ENCODE measurements at regions not wholly inside any gene's neighbourhood (a gene's known extent, or its start where the extent isn't known, plus 50 kb on each side); places are given as distances from the start of the nearest gene placed in this dataset.
"Not testable (repeated sequence)": the region's sequence is repeated elsewhere in the genome, so short reads cannot be mapped to it uniquely, and the experiment has no call there.

GRCh38 chr12:32010631-32011336, 51.6 kb downstream of the RESF1 start:
- no peak for ATAC-seq

GRCh38 chr12:32012249-32012785, 53.1 kb downstream of the RESF1 start:
- ATAC-seq, result no peak

- no peak for ATAC-seq
Observed at GRCh38 chr12:32015036-32015435, 55.8 kb downstream of the RESF1 start.

- ATAC-seq, result no peak
Observed at GRCh38 chr12:32016680-32017482, 57.7 kb downstream of the RESF1 start.

- no peak for ATAC-seq
Observed at GRCh38 chr12:32021346-32021773, 62.1 kb downstream of the RESF1 start.

- ATAC-seq, result not testable (repeated sequence)
Observed at GRCh38 chr12:32022387-32022786, 63.2 kb downstream of the RESF1 start.

- ATAC-seq, result not testable (repeated sequence)
Observed at GRCh38 chr12:32023861-32024260, 64.6 kb downstream of the RESF1 start.

GRCh38 chr12:32024884-32025592, 65.8 kb downstream of the RESF1 start:
- no peak for ATAC-seq

GRCh38 chr12:32025906-32026305, 66.7 kb downstream of the RESF1 start:
- ATAC-seq, result peak; percentile 97

GRCh38 chr12:32027684-32028365, 68.6 kb downstream of the RESF1 start:
- ATAC-seq, result no peak

- no peak for ATAC-seq
Observed at GRCh38 chr12:32030151-32030550, 70.9 kb downstream of the RESF1 start.

- ATAC-seq, result no peak
Observed at GRCh38 chr12:32030676-32031075, 71.5 kb downstream of the RESF1 start.

GRCh38 chr12:32031109-32031508, 71.9 kb downstream of the RESF1 start:
- no peak for ATAC-seq

- ATAC-seq, result no peak
Observed at GRCh38 chr12:32032205-32032810, 73.1 kb downstream of the RESF1 start.

- no peak for ATAC-seq
Observed at GRCh38 chr12:32033406-32033805, 73.2 kb upstream of the BICD1 start.

GRCh38 chr12:32034045-32034444, 72.6 kb upstream of the BICD1 start:
- ATAC-seq, result no peak

- ATAC-seq, result no peak
Observed at GRCh38 chr12:32036477-32037263, 70.0 kb upstream of the BICD1 start.

- no peak for ATAC-seq
Observed at GRCh38 chr12:32039347-32039746, 67.3 kb upstream of the BICD1 start.

- no peak for ATAC-seq
Observed at GRCh38 chr12:32039917-32040575, 66.6 kb upstream of the BICD1 start.

GRCh38 chr12:32043928-32044549, 62.6 kb upstream of the BICD1 start:
- no peak for ATAC-seq

Measured in activated CD4-positive, CD25-positive, alpha-beta regulatory T cell treated with anti-CD3 and anti-CD28 coated beads, Interleukin-2, amount 50 U/mL, for 24 hours (primary cell).